Endothelial cell of umbilical vein (primary cell): ENCODE measurements at regions not wholly inside any gene's neighbourhood (a gene's known extent, or its start where the extent isn't known, plus 50 kb on each side); places are given as distances from the start of the nearest gene placed in this dataset.

Experiments
- BruUV-seq: library from RNA; stranded (reverse); fragments of 400-500 nt; replicated peaks from 2 replicates; lab custom pipeline; 2021; lab: Mats Ljungman, UMichigan
- CTCF ChIA-PET: fragments of 300-600, 350-600 bp; sonication (Branson Sonifier 250); formaldehyde crosslinking; loops from one replicate; lab custom pipeline; 2021; ENCODE audit warnings: antibody characterized with exemption, inconsistent platforms; lab: Charles Lee
- POLR2A ChIA-PET: fragments of 300-600, 350-600 bp; sonication (Branson Sonifier 250); formaldehyde crosslinking; loops from one replicate; lab custom pipeline; 2021; ENCODE audit warnings: antibody characterized with exemption, inconsistent platforms; lab: Charles Lee
- DNase-seq: peaks from one replicate; pipeline ENCODE4 v3.0.0-alpha.2; 2011; ENCODE audit warnings: low read depth, low spot score
- FAIRE-seq: peaks from 2 replicates; lab custom pipeline; 2011; peaks lifted over from hg19 to GRCh38; lab: Jason Lieb, UNC
- H2AFZ ChIP-seq: 2 replicates; pipeline ENCODE4 v1.6.0; 2012; ENCODE audit warnings: low read depth, low read length, control low read depth, inconsistent platforms
- H3K27ac ChIP-seq: 2 replicates; pipeline ENCODE4 v1.5.1; 2011; ENCODE audit warnings: low read depth, mild to moderate bottlenecking, control low read depth, low read length, moderate library complexity; ENCODE audit not compliant: insufficient read depth
- H3K27me3 ChIP-seq, 2 experiments: 2 replicates each; pipeline versions ENCODE4 v1.6.0 to v1.6.1; 2011; ENCODE audit warnings: low read length in 2 of 2, mixed read lengths in 1 of 2; ENCODE audit not compliant: control insufficient read depth in 2 of 2, insufficient read depth in 2 of 2
- H3K36me3 ChIP-seq, 2 experiments: 2 replicates in 1 of 2; 3 replicates in 1 of 2; pipeline ENCODE4 v1.5.1; 2011; ENCODE audit warnings: low read length in 2 of 2, mild to moderate bottlenecking in 1 of 2, moderate library complexity in 1 of 2; ENCODE audit not compliant: control insufficient read depth in 2 of 2, insufficient read depth in 2 of 2; ENCODE audit errors: extremely low read depth in 1 of 2
- H3K4me1 ChIP-seq: 3 replicates; pipeline ENCODE4 v1.5.1; 2011; ENCODE audit warnings: mild to moderate bottlenecking, low read length; ENCODE audit not compliant: control insufficient read depth, insufficient read depth; ENCODE audit errors: extremely low read depth
- H3K4me2 ChIP-seq: 2 replicates; pipeline ENCODE4 v1.6.1; 2011; ENCODE audit warnings: low read length, control low read depth, mixed read lengths; ENCODE audit not compliant: insufficient read depth
- H3K4me3 ChIP-seq, 3 experiments: fragments of 200-600 bp in 1 of 3; sonication (generic), shearing (Covaris generic) in 1 of 3; replicated peaks in 1 of 3; 2 replicates each; pipeline ENCODE4 v1.5.1; 2011 to 2016; ENCODE audit warnings: control low read depth in 3 of 3, low read length in 3 of 3, mild to moderate bottlenecking in 2 of 3, inconsistent platforms in 1 of 3, low read depth in 1 of 3, moderate library complexity in 1 of 3; ENCODE audit not compliant: insufficient read depth in 1 of 3
- H3K79me2 ChIP-seq: 2 replicates; pipeline ENCODE4 v1.6.0; 2012; ENCODE audit warnings: low read length, inconsistent platforms; ENCODE audit not compliant: control insufficient read depth, insufficient read depth
- H3K9ac ChIP-seq: replicated peaks from 2 replicates; pipeline ENCODE3; 2011; ENCODE audit warnings: low read length, control low read depth; ENCODE audit not compliant: insufficient read depth; ENCODE audit errors: extremely low read depth
- H3K9me1 ChIP-seq: replicated peaks from 3 replicates; pipeline ENCODE4 v1.6.0; 2011; ENCODE audit warnings: mild to moderate bottlenecking, low read length; ENCODE audit not compliant: control insufficient read depth, insufficient read depth; ENCODE audit errors: extremely low read depth
- H3K9me3 ChIP-seq: replicated peaks from 2 replicates; pipeline ENCODE4 v1.5.1; 2012; ENCODE audit warnings: low read length, inconsistent platforms; ENCODE audit not compliant: control insufficient read depth, insufficient read depth
- H4K20me1 ChIP-seq: replicated peaks from 2 replicates; pipeline ENCODE3; 2011; ENCODE audit warnings: mild to moderate bottlenecking, low read length; ENCODE audit not compliant: control insufficient read depth, insufficient read depth; ENCODE audit errors: extremely low read depth
- CTCF ChIP-seq, 2 donors: IDR thresholded peaks; 1 replicate in 1 of 2; 2 replicates in 1 of 2; pipeline ENCODE4 v1.5.1; 2011; ENCODE audit warnings: low read length in 2 of 2, mild to moderate bottlenecking in 2 of 2, moderate library complexity in 2 of 2, control low read depth in 1 of 2, inconsistent platforms in 1 of 2, low read depth in 1 of 2; ENCODE audit not compliant: insufficient read depth in 1 of 2; ENCODE audit errors: extremely low read depth in 1 of 2
- EZH2 ChIP-seq: IDR thresholded peaks from 2 replicates; pipeline ENCODE4 v1.6.1; 2012; ENCODE audit warnings: borderline replicate concordance, low read depth, mild to moderate bottlenecking, moderate library complexity, low read length, inconsistent platforms; ENCODE audit not compliant: severe bottlenecking
- FOS ChIP-seq: IDR thresholded peaks from 2 replicates; pipeline ENCODE4 v1.6.1; 2011; ENCODE audit warnings: mild to moderate bottlenecking, low read length, moderate library complexity, borderline replicate concordance; ENCODE audit not compliant: insufficient read depth
- GATA2 ChIP-seq: IDR thresholded peaks from 2 replicates; pipeline ENCODE4 v1.7.0; 2011; ENCODE audit warnings: low read depth, mild to moderate bottlenecking, moderate library complexity, mixed read lengths, low read length; ENCODE audit not compliant: insufficient read length, insufficient read depth
- JUN ChIP-seq: IDR thresholded peaks from 2 replicates; pipeline ENCODE4 v1.6.1; 2011; ENCODE audit warnings: borderline replicate concordance, low read depth; ENCODE audit not compliant: insufficient read length, insufficient read depth
- MAX ChIP-seq: IDR thresholded peaks from 2 replicates; pipeline ENCODE4 v1.6.1; 2011; ENCODE audit not compliant: insufficient read depth, insufficient read length
- MYC ChIP-seq: IDR thresholded peaks from one replicate; pipeline ENCODE4 v1.6.1; 2011; ENCODE audit warnings: mild to moderate bottlenecking, low read depth, low read length
- POLR2A ChIP-seq: IDR thresholded peaks from 2 replicates; pipeline ENCODE4 v1.6.1; 2012; ENCODE audit warnings: low read depth, mild to moderate bottlenecking, control low read depth, low read length
- POLR2AphosphoS5 ChIP-seq: IDR thresholded peaks from 2 replicates; pipeline ENCODE4 v1.6.1; 2012; ENCODE audit warnings: low read depth, mild to moderate bottlenecking, control low read depth, low read length, moderate library complexity; ENCODE audit not compliant: insufficient read depth
- dilution Hi-C: fragments of 300-500 bp; cut with MboI; formaldehyde crosslinking; loops from one replicate; pipeline ENCODE4 v1.15.0; 2019; ENCODE audit warnings: low sequenced_read_pairs; ENCODE audit not compliant: extremely low pct_ligation_motif_present
- intact Hi-C: fragments of 100-400 bp; cut with micrococcal nuclease; formaldehyde crosslinking; loops from one replicate; pipeline ENCODE4 v1.10.0; 2022

GRCh38 chr5:3103262-3103811 lies 351.9 kb upstream of the IRX2 start:
- DNase-seq = no peak
- Histone ChIP-seq H3K27ac (no peak overlapping the region), H3K4me3 (no peak overlapping the region), H3K4me1 (no peaks in the 10 kb centered on the region), H3K79me2 (no peaks in the 10 kb centered on the region), H2AFZ (no peak overlapping the region), H3K9ac (no peak overlapping the region), H3K4me2 (no peak overlapping the region), H3K27me3 (no peaks in the 10 kb centered on the region), H4K20me1 (no peaks in the 10 kb centered on the region), H3K9me3 (peaks cover 9% of the 10 kb centered on the region), H3K36me3 (no peaks in the 10 kb centered on the region), H3K9me1 (no peaks in the 10 kb centered on the region)
- dilution Hi-C loops = no loop called here
- TF ChIP-seq EZH2 (no peak), CTCF (IDR thresholded peaks at IDR 0.05; ENCODE audit: extremely low read depth in 1 of 2, insufficient read depth in 1 of 2, low read depth in 1 of 2, low read length in 2 of 2) (no peak), MAX (no peak), POLR2AphosphoS5 (no peak), GATA2 (no peak), MYC (no peak), POLR2A (no peak), FOS (no peak), JUN (no peak)
- ChIA-PET CTCF (no interaction called here), POLR2A (no interaction called here)
- BruUV-seq = no TSS peak
- FAIRE-seq = no peak
- intact Hi-C loops = no loop called here
